HEK293T (cell line): ENCODE measurements at regions not wholly inside any gene's neighbourhood (a gene's known extent, or its start where the extent isn't known, plus 50 kb on each side); places are given as distances from the start of the nearest gene placed in this dataset.

Experiments used
- BHLHE40 ChIP-seq: fragments of 450-650 bp; IDR thresholded peaks from 2 replicates; pipeline ENCODE4 v1.6.1; 2016; ENCODE audit warnings: mild to moderate bottlenecking, moderate library complexity, borderline replicate concordance
- FOXM1 ChIP-seq: fragments of 450-650 bp; IDR thresholded peaks from 2 replicates; pipeline ENCODE4 v1.6.1; 2017; ENCODE audit warnings: mild to moderate bottlenecking, borderline replicate concordance
- PKNOX1 ChIP-seq: fragments of 450-650 bp; IDR thresholded peaks from 2 replicates; pipeline ENCODE4 v1.6.1; 2016
- SP1 ChIP-seq: fragments of 450-650 bp; IDR thresholded peaks from 2 replicates; pipeline ENCODE4 v1.6.1; 2017

GRCh38 chr6:56849896-56850295, 105.0 kb upstream of the BEND6 start:
- TF ChIP-seq FOXM1 (no peak), PKNOX1 (no peak), SP1 (no peak), BHLHE40 (no peak)
